ENCODE measurements at regions not wholly inside any gene's neighbourhood (a gene's known extent, or its start where the extent isn't known, plus 50 kb on each side); places are given as distances from the start of the nearest gene placed in this dataset.

DNA sequence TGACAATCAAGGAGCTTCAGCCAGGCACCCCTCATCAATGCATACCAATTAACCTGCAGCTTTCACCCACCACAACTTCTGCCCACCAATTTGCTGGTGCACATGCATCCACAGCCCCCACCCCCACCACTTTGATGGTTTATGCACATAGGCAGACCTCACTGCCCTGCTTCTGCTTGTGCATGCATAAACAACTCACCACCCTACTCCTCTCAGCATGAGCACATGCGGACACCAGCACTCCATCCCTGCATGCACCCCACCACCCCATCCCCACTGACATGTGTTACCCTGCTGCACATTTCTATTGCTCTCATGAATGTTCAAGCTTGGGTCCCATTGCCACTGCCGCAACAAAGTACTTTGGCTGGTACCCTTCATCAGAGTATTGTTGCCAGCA, 94.5 kb upstream of the GALNTL6 start:
- DNase-seq (ENCODE audit: extremely low read depth, low read depth) = no peak
- TF ChIP-seq, protein P1, sequence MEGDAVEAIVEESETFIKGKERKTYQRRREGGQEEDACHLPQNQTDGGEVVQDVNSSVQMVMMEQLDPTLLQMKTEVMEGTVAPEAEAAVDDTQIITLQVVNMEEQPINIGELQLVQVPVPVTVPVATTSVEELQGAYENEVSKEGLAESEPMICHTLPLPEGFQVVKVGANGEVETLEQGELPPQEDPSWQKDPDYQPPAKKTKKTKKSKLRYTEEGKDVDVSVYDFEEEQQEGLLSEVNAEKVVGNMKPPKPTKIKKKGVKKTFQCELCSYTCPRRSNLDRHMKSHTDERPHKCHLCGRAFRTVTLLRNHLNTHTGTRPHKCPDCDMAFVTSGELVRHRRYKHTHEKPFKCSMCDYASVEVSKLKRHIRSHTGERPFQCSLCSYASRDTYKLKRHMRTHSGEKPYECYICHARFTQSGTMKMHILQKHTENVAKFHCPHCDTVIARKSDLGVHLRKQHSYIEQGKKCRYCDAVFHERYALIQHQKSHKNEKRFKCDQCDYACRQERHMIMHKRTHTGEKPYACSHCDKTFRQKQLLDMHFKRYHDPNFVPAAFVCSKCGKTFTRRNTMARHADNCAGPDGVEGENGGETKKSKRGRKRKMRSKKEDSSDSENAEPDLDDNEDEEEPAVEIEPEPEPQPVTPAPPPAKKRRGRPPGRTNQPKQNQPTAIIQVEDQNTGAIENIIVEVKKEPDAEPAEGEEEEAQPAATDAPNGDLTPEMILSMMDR (IDR thresholded peaks at IDR 0.05; ENCODE audit: low read depth, low read length, missing control alignments) = no peak

DNA sequence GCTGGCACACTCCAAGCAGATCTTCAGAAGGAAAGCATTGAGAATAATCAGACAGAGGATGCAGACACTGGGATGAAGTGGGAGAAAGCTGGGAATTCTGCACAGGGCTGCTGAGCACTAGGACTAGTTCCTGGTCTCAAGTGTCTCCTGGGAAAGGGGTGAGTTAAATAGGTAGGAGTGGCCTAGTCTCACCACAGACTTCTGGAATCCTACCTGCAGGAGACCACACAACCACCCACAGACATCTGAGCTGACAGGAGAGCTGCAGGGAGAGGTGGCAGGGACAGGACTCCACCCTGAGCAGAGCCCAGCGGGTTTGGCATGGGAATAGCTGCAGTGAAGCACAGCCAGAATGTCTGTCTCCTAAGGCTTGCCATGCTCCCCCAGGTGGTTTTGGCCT, 95.1 kb upstream of the GALNTL6 start:
- no peak overlapping the region for H3K4me3 ChIP-seq (replicated peaks; ENCODE audit: low read depth, low read length)
- DNase-seq (ENCODE audit: extremely low read depth, low read depth) = no peak
- TF ChIP-seq, protein P1 (IDR thresholded peaks at IDR 0.05; ENCODE audit: low read depth, low read length, missing control alignments) = no peak

More for the DNA sequence above, 94.5 kb upstream of the GALNTL6 start:
- H3K4me3 ChIP-seq (replicated peaks; ENCODE audit: low read depth, low read length) = no peak overlapping the region

DNA sequence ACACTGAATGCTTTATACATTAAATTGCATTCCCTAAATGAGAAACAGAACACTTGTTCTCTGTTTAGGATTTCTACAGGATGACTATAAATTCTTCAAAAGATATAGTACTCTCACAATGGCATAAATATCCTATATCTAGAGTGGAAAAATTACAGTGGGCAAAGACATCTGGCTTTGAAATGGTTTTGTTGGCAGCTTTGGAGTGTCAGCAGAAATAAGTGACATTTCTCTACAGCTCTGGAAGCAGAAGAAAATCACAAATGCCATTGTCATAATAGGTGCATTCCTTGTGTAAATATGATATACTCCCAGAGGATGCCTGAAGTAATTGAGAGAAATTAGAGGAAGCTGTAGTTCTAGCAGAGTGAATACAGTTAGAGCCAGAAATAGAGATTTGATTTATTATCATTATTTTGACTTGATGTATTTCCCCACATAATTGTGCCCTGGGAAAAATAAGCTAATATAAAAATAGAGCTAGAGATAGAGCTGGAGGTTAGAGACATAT, 95.9 kb upstream of the GALNTL6 start:
- TF ChIP-seq, protein P1 (IDR thresholded peaks at IDR 0.05; ENCODE audit: low read depth, low read length, missing control alignments) = no peak
- no peak overlapping the region for H3K4me3 ChIP-seq (replicated peaks; ENCODE audit: low read depth, low read length)
- DNase-seq (ENCODE audit: extremely low read depth, low read depth) = no peak

DNA sequence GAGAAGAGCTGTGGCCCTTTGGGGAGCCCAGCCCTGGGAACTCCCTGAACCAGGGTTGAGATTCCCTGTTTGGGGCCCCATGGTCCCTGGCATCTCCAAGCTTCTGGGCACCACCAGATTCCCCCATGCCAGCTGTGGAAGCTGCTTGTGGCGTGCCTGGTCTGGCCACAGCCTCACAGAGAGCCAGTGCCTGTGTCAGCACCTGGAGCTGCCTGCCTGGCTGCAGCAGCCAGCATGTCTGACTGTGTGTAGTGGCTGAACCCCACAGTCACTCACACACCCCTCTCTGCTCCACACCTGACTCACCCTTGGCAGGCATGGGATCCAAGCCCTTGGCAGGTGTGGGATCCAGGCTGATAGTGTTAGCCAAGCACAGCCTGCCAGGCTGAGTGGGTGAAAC, 97.2 kb upstream of the GALNTL6 start:
- no peak for DNase-seq (ENCODE audit: extremely low read depth, low read depth)
- TF ChIP-seq, protein P1 (IDR thresholded peaks at IDR 0.05; ENCODE audit: low read depth, low read length, missing control alignments) = no peak
- H3K4me3 ChIP-seq (replicated peaks; ENCODE audit: low read depth, low read length) = no peak overlapping the region

DNA sequence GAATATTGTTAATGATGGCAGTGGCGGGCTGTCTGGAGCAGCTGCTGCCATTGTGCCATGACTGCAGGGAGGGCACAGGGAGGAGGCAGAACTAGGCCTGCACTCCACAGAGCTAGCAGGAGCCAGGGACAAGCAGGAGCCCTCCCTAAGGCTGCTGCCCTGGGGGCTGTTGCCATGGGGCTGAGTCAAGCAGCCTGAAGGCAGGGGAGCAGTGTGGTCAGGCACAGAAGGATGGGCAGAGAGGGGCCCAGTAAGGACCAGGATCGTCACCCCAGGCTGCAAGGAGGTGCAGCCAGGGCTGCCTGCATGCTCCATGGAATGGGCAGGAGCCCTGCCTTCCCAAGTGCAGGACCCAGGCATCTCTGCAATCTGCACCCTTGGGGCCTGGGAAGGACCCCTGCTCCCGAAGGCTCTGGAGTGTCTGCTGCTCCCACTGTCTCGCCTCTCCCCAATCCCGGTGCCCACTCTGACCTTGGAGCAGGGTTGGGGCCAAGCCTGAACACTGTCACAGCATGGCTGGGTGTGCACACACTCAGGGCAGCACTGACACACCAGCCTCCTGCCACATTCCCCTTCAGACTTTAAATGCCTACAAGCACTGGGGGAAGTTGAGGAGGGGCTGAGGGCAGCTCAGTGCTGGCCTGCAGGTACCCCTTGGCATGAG, 98.3 kb upstream of the GALNTL6 start:
- TF ChIP-seq, protein P1 (IDR thresholded peaks at IDR 0.05; ENCODE audit: low read depth, low read length, missing control alignments) = no peak
- no peak overlapping the region for H3K4me3 ChIP-seq (replicated peaks; ENCODE audit: low read depth, low read length)
- DNase-seq (ENCODE audit: extremely low read depth, low read depth) = no peak

DNA sequence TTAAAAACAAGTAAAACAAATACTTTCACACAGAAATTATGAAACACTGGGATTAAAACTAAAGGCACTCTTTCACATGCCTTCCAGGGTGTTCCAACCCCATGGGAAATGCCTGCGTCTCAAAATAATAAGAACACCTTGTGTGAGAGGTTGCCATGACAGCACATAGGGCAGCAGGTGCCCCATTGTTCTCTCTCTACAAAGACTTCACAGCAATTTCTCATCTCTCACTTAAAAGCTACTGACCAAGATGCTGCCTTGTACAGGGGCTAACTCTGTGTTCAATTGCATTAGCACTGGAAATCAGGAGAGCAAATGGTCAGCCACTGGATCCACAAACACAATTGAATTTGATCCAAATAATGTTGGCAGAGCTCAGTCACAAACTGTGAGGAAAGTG, 102.5 kb upstream of the GALNTL6 start:
- TF ChIP-seq, protein P1 (IDR thresholded peaks at IDR 0.05; ENCODE audit: low read depth, low read length, missing control alignments) = no peak
- H3K4me3 ChIP-seq (replicated peaks; ENCODE audit: low read depth, low read length) = no peak overlapping the region
- DNase-seq (ENCODE audit: extremely low read depth, low read depth) = no peak

Measured in HFF-Myc (cell line).